HG03135 (cell line): ENCODE measurements at regions not wholly inside any gene's neighbourhood (a gene's known extent, or its start where the extent isn't known, plus 50 kb on each side); places are given as distances from the start of the nearest gene placed in this dataset.
A peak's percentile ranks its signal among the peaks of the same experiment; 100 is the strongest.
"Not testable (repeated sequence)": the region's sequence is repeated elsewhere in the genome, so short reads cannot be mapped to it uniquely, and the experiment has no call there.

Experiments used
- ATAC-seq: cut with Tn5 transposase; IDR thresholded peaks from one replicate; pipeline ENCODE4 v1.9.1; 2021; ENCODE audit warnings: mild to moderate bottlenecking, moderate library complexity; ENCODE audit not compliant: unreplicated experiment

- ATAC-seq, result no peak
Measured at GRCh38 chr6:179340-179950, 112.8 kb upstream of the DUSP22 start.

GRCh38 chr6:180091-180694 lies 112.1 kb upstream of the DUSP22 start:
- not testable (repeated sequence) for ATAC-seq

- peak; percentile 53 for ATAC-seq
Measured at GRCh38 chr6:181049-181654, 111.1 kb upstream of the DUSP22 start.

GRCh38 chr6:183668-184067 lies 108.6 kb upstream of the DUSP22 start:
- no peak for ATAC-seq

- no peak for ATAC-seq
Measured at GRCh38 chr6:184161-184700, 108.1 kb upstream of the DUSP22 start.

- ATAC-seq, result no peak
Measured at GRCh38 chr6:186340-186965, 105.8 kb upstream of the DUSP22 start.

- no peak for ATAC-seq
Measured at GRCh38 chr6:187210-187861, 105.0 kb upstream of the DUSP22 start.

GRCh38 chr6:188821-189655 lies 103.2 kb upstream of the DUSP22 start:
- ATAC-seq, result peak; percentile 63

- ATAC-seq, result no peak
Measured at GRCh38 chr6:189676-190075, 102.6 kb upstream of the DUSP22 start.

- ATAC-seq, result no peak
Measured at GRCh38 chr6:190596-191395, 101.5 kb upstream of the DUSP22 start.

GRCh38 chr6:191487-192312 lies 100.6 kb upstream of the DUSP22 start:
- ATAC-seq, result no peak

- ATAC-seq, result no peak
Measured at GRCh38 chr6:192313-192664, 100.0 kb upstream of the DUSP22 start.

- no peak for ATAC-seq
Measured at GRCh38 chr6:193180-193579, 99.1 kb upstream of the DUSP22 start.

GRCh38 chr6:193773-194310 lies 98.4 kb upstream of the DUSP22 start:
- no peak for ATAC-seq

GRCh38 chr6:195861-196360 lies 96.4 kb upstream of the DUSP22 start:
- ATAC-seq, result no peak

- no peak for ATAC-seq
Measured at GRCh38 chr6:196543-196942, 95.7 kb upstream of the DUSP22 start.

GRCh38 chr6:203661-204060 lies 88.6 kb upstream of the DUSP22 start:
- ATAC-seq, result no peak

GRCh38 chr6:206264-206663 lies 86.0 kb upstream of the DUSP22 start:
- no peak for ATAC-seq
